ENCODE measurements at regions not wholly inside any gene's neighbourhood (a gene's known extent, or its start where the extent isn't known, plus 50 kb on each side); places are given as distances from the start of the nearest gene placed in this dataset.

- H3K9ac ChIP-seq (ENCODE audit: low read length in 5 of 5) = no peak overlapping the region
- H3K9me3 ChIP-seq (ENCODE audit: control insufficient read depth in 5 of 5, low read length in 5 of 5) = no peaks in the 10 kb centered on the region
- no peaks in the 10 kb centered on the region for H3K36me3 ChIP-seq (ENCODE audit: control insufficient read depth in 5 of 5, insufficient read depth in 5 of 5, low read length in 5 of 5)
- no peak overlapping the region for H3K4me3 ChIP-seq (ENCODE audit: low read depth in 1 of 5, low read length in 5 of 5)
- no peak overlapping the region for H3K27ac ChIP-seq (ENCODE audit: low read depth, low read length)
- H3K4me1 ChIP-seq (ENCODE audit: control insufficient read depth in 5 of 5, insufficient read depth in 5 of 5, low read length in 5 of 5) = peaks cover 2 to 9% (median 5%) of the 10 kb centered on the region in 5 donors
- no peaks in the 10 kb centered on the region for H3K27me3 ChIP-seq (ENCODE audit: control insufficient read depth in 5 of 5, insufficient read depth in 4 of 5, low read length in 5 of 5)
Measured at GRCh38 chr2:128368437-128369107, 49.9 kb upstream of the HS6ST1 start.

GRCh38 chr2:128369108-128369555 lies 50.5 kb upstream of the HS6ST1 start:
- Histone ChIP-seq H3K4me1 (ENCODE audit: control insufficient read depth in 5 of 5, insufficient read depth in 5 of 5, low read length in 5 of 5) (peaks cover 2 to 9% (median 5%) of the 10 kb centered on the region in 5 donors), H3K27ac (ENCODE audit: low read depth, low read length) (no peak overlapping the region), H3K9me3 (ENCODE audit: control insufficient read depth in 5 of 5, low read length in 5 of 5) (no peaks in the 10 kb centered on the region), H3K27me3 (ENCODE audit: control insufficient read depth in 5 of 5, insufficient read depth in 4 of 5, low read length in 5 of 5) (no peaks in the 10 kb centered on the region), H3K36me3 (ENCODE audit: control insufficient read depth in 5 of 5, insufficient read depth in 5 of 5, low read length in 5 of 5) (no peaks in the 10 kb centered on the region), H3K4me3 (ENCODE audit: low read depth in 1 of 5, low read length in 5 of 5) (no peak overlapping the region), H3K9ac (ENCODE audit: low read length in 5 of 5) (no peak overlapping the region)

- Histone ChIP-seq H3K9ac (ENCODE audit: low read length in 5 of 5) (no peak overlapping the region), H3K9me3 (ENCODE audit: control insufficient read depth in 5 of 5, low read length in 5 of 5) (no peaks in the 10 kb centered on the region), H3K4me3 (ENCODE audit: low read depth in 1 of 5, low read length in 5 of 5) (no peak overlapping the region), H3K27me3 (ENCODE audit: control insufficient read depth in 5 of 5, insufficient read depth in 4 of 5, low read length in 5 of 5) (no peaks in the 10 kb centered on the region), H3K36me3 (ENCODE audit: control insufficient read depth in 5 of 5, insufficient read depth in 5 of 5, low read length in 5 of 5) (no peaks in the 10 kb centered on the region), H3K4me1 (ENCODE audit: control insufficient read depth in 5 of 5, insufficient read depth in 5 of 5, low read length in 5 of 5) (peaks cover 2 to 9% (median 5%) of the 10 kb centered on the region in 5 donors), H3K27ac (ENCODE audit: low read depth, low read length) (no peak overlapping the region)
Measured at GRCh38 chr2:128369602-128370467, 51.2 kb upstream of the HS6ST1 start.

GRCh38 chr2:128370468-128371247 lies 52.0 kb upstream of the HS6ST1 start:
- H3K27ac ChIP-seq (ENCODE audit: low read depth, low read length) = no peak overlapping the region

GRCh38 chr2:128371248-128371630 lies 52.6 kb upstream of the HS6ST1 start:
- Histone ChIP-seq H3K27me3 (ENCODE audit: control insufficient read depth in 5 of 5, insufficient read depth in 4 of 5, low read length in 5 of 5) (no peaks in the 10 kb centered on the region), H3K4me1 (ENCODE audit: control insufficient read depth in 5 of 5, insufficient read depth in 5 of 5, low read length in 5 of 5) (peaks cover 2 to 9% (median 5%) of the 10 kb centered on the region in 5 donors), H3K27ac (ENCODE audit: low read depth, low read length) (no peak overlapping the region), H3K36me3 (ENCODE audit: control insufficient read depth in 5 of 5, insufficient read depth in 5 of 5, low read length in 5 of 5) (no peaks in the 10 kb centered on the region), H3K4me3 (ENCODE audit: low read depth in 1 of 5, low read length in 5 of 5) (no peak overlapping the region), H3K9ac (ENCODE audit: low read length in 5 of 5) (no peak overlapping the region), H3K9me3 (ENCODE audit: control insufficient read depth in 5 of 5, low read length in 5 of 5) (no peaks in the 10 kb centered on the region)

More at GRCh38 chr2:128370468-128371247, 52.0 kb upstream of the HS6ST1 start:
- H3K27me3 ChIP-seq (ENCODE audit: control insufficient read depth in 5 of 5, insufficient read depth in 4 of 5, low read length in 5 of 5) = no peaks in the 10 kb centered on the region
- no peak overlapping the region for H3K9ac ChIP-seq (ENCODE audit: low read length in 5 of 5)
- H3K4me1 ChIP-seq (ENCODE audit: control insufficient read depth in 5 of 5, insufficient read depth in 5 of 5, low read length in 5 of 5) = peaks cover 2 to 9% (median 5%) of the 10 kb centered on the region in 5 donors
- H3K9me3 ChIP-seq (ENCODE audit: control insufficient read depth in 5 of 5, low read length in 5 of 5) = no peaks in the 10 kb centered on the region
- H3K36me3 ChIP-seq (ENCODE audit: control insufficient read depth in 5 of 5, insufficient read depth in 5 of 5, low read length in 5 of 5) = no peaks in the 10 kb centered on the region
- H3K4me3 ChIP-seq (ENCODE audit: low read depth in 1 of 5, low read length in 5 of 5) = no peak overlapping the region

- H3K36me3 ChIP-seq (ENCODE audit: control insufficient read depth in 5 of 5, insufficient read depth in 5 of 5, low read length in 5 of 5) = no peaks in the 10 kb centered on the region
- H3K9ac ChIP-seq (ENCODE audit: low read length in 5 of 5) = no peak overlapping the region
- H3K27ac ChIP-seq (ENCODE audit: low read depth, low read length) = no peak overlapping the region
- no peak overlapping the region for H3K4me3 ChIP-seq (ENCODE audit: low read depth in 1 of 5, low read length in 5 of 5)
- no peaks in the 10 kb centered on the region for H3K9me3 ChIP-seq (ENCODE audit: control insufficient read depth in 5 of 5, low read length in 5 of 5)
- H3K4me1 ChIP-seq (ENCODE audit: control insufficient read depth in 5 of 5, insufficient read depth in 5 of 5, low read length in 5 of 5) = peaks cover 2 to 9% (median 5%) of the 10 kb centered on the region in 5 donors
- no peaks in the 10 kb centered on the region for H3K27me3 ChIP-seq (ENCODE audit: control insufficient read depth in 5 of 5, insufficient read depth in 4 of 5, low read length in 5 of 5)
Measured at GRCh38 chr2:128371648-128372345, 53.1 kb upstream of the HS6ST1 start.

- no peaks in the 10 kb centered on the region for H3K9me3 ChIP-seq (ENCODE audit: control insufficient read depth in 5 of 5, low read length in 5 of 5)
- H3K27ac ChIP-seq (ENCODE audit: low read depth, low read length) = no peak overlapping the region
- H3K4me3 ChIP-seq (ENCODE audit: low read depth in 1 of 5, low read length in 5 of 5) = no peak overlapping the region
- H3K4me1 ChIP-seq (ENCODE audit: control insufficient read depth in 5 of 5, insufficient read depth in 5 of 5, low read length in 5 of 5) = peaks cover 2 to 9% (median 5%) of the 10 kb centered on the region in 5 donors
- H3K36me3 ChIP-seq (ENCODE audit: control insufficient read depth in 5 of 5, insufficient read depth in 5 of 5, low read length in 5 of 5) = no peaks in the 10 kb centered on the region
- no peak overlapping the region for H3K9ac ChIP-seq (ENCODE audit: low read length in 5 of 5)
- H3K27me3 ChIP-seq (ENCODE audit: control insufficient read depth in 5 of 5, insufficient read depth in 4 of 5, low read length in 5 of 5) = no peaks in the 10 kb centered on the region
Measured at GRCh38 chr2:128372621-128373341, 54.1 kb upstream of the HS6ST1 start.

- H3K4me3 ChIP-seq (ENCODE audit: low read depth in 1 of 5, low read length in 5 of 5) = no peak overlapping the region
- H3K27ac ChIP-seq (ENCODE audit: low read depth, low read length) = no peak overlapping the region
- no peaks in the 10 kb centered on the region for H3K36me3 ChIP-seq (ENCODE audit: control insufficient read depth in 5 of 5, insufficient read depth in 5 of 5, low read length in 5 of 5)
- H3K9me3 ChIP-seq (ENCODE audit: control insufficient read depth in 5 of 5, low read length in 5 of 5) = no peaks in the 10 kb centered on the region
- no peaks in the 10 kb centered on the region for H3K27me3 ChIP-seq (ENCODE audit: control insufficient read depth in 5 of 5, insufficient read depth in 4 of 5, low read length in 5 of 5)
- peaks cover 2 to 9% (median 6%) of the 10 kb centered on the region in 5 donors for H3K4me1 ChIP-seq (ENCODE audit: control insufficient read depth in 5 of 5, insufficient read depth in 5 of 5, low read length in 5 of 5)
- no peak overlapping the region for H3K9ac ChIP-seq (ENCODE audit: low read length in 5 of 5)
Measured at GRCh38 chr2:128373451-128374000, 54.9 kb upstream of the HS6ST1 start.
